Activated naive CD8-positive, alpha-beta T cell treated with anti-CD3 and anti-CD28 coated beads, Interleukin-2, amount 10 ng/mL, durations not matched to agents 7 days and 5 days (primary cell): ENCODE measurements at regions not wholly inside any gene's neighbourhood (a gene's known extent, or its start where the extent isn't known, plus 50 kb on each side); places are given as distances from the start of the nearest gene placed in this dataset.
"Not testable (repeated sequence)": the region's sequence is repeated elsewhere in the genome, so short reads cannot be mapped to it uniquely, and the experiment has no call there.

Source experiments
- ATAC-seq: fragments of 150-1000 bp; cut with Tn5 transposase; one replicate; pipeline ENCODE4 v1.10.0; 2021; ENCODE audit warnings: low read depth, moderate library complexity
- POLR2A ChIA-PET: fragments of 350-600 bp; sonication (Branson Sonifier 250); formaldehyde crosslinking; loops from one replicate; lab custom pipeline; 2021; ENCODE audit warnings: antibody characterized with exemption; lab: Charles Lee
- DNase-seq: peaks from one replicate; pipeline ENCODE4 v3.0.0; 2021
- H3K27ac Mint-ChIP-seq: one replicate; pipeline ENCODE4 v1.8.0; 2022; ENCODE audit warnings: mild to moderate bottlenecking, mixed read lengths
- H3K27me3 Mint-ChIP-seq: one replicate; pipeline ENCODE4 v1.8.0; 2022; ENCODE audit warnings: mild to moderate bottlenecking, moderate library complexity, mixed read lengths
- H3K36me3 Mint-ChIP-seq: one replicate; pipeline ENCODE4 v1.8.0; 2021; ENCODE audit warnings: mild to moderate bottlenecking, mixed read lengths
- H3K4me1 Mint-ChIP-seq: one replicate; pipeline ENCODE4 v1.8.0; 2021; ENCODE audit warnings: mixed read lengths
- H3K4me3 Mint-ChIP-seq: one replicate; pipeline ENCODE4 v1.8.0; 2022; ENCODE audit warnings: mild to moderate bottlenecking, moderate library complexity, mixed read lengths
- H3K9me3 Mint-ChIP-seq: one replicate; pipeline ENCODE4 v1.8.0; 2021; ENCODE audit warnings: mixed read lengths

GRCh38 chr7:51619880-51620279, 303.3 kb upstream of the COBL start:
- ATAC-seq (no peak), DNase-seq (no peak)
- peaks cover 2% of the 10 kb centered on the region for H3K27me3 Mint-ChIP-seq
- H3K4me1 Mint-ChIP-seq, result no peaks in the 10 kb centered on the region
- peaks cover 3% of the 10 kb centered on the region for H3K9me3 Mint-ChIP-seq
- POLR2A ChIA-PET, result no interaction called here
- no peak overlapping the region for H3K27ac Mint-ChIP-seq
- no peak overlapping the region for H3K4me3 Mint-ChIP-seq
- H3K36me3 Mint-ChIP-seq, result no peaks in the 10 kb centered on the region

- Mint-ChIP-seq H3K9me3 (no peaks in the 10 kb centered on the region), H3K27me3 (peaks cover 2% of the 10 kb centered on the region), H3K4me1 (no peaks in the 10 kb centered on the region), H3K4me3 (no peak overlapping the region), H3K27ac (no peak overlapping the region), H3K36me3 (no peaks in the 10 kb centered on the region)
- ATAC-seq, result no peak
- DNase-seq, result no peak
- POLR2A ChIA-PET, result no interaction called here
Measured at GRCh38 chr7:51617686-51618085, 301.1 kb upstream of the COBL start.

GRCh38 chr7:51613911-51614357, 297.3 kb upstream of the COBL start:
- Mint-ChIP-seq H3K36me3 (no peaks in the 10 kb centered on the region), H3K27me3 (no peaks in the 10 kb centered on the region), H3K27ac (no peak overlapping the region), H3K4me1 (no peaks in the 10 kb centered on the region), H3K4me3 (no peak overlapping the region), H3K9me3 (peaks cover 1% of the 10 kb centered on the region)
- no peak for DNase-seq
- no peak for ATAC-seq
- POLR2A ChIA-PET, result no interaction called here

- no peaks in the 10 kb centered on the region for H3K36me3 Mint-ChIP-seq
- ATAC-seq (no peak), DNase-seq (no peak)
- H3K27me3 Mint-ChIP-seq, result no peaks in the 10 kb centered on the region
- H3K9me3 Mint-ChIP-seq, result peaks cover 5% of the 10 kb centered on the region
- H3K4me1 Mint-ChIP-seq, result no peaks in the 10 kb centered on the region
- no peak overlapping the region for H3K4me3 Mint-ChIP-seq
- H3K27ac Mint-ChIP-seq, result no peak overlapping the region
- POLR2A ChIA-PET, result no interaction called here
Measured at GRCh38 chr7:51611937-51612336, 295.3 kb upstream of the COBL start.

GRCh38 chr7:51607447-51607846, 290.8 kb upstream of the COBL start:
- H3K4me1 Mint-ChIP-seq, result no peaks in the 10 kb centered on the region
- no peaks in the 10 kb centered on the region for H3K36me3 Mint-ChIP-seq
- POLR2A ChIA-PET, result no interaction called here
- peaks cover 5% of the 10 kb centered on the region for H3K9me3 Mint-ChIP-seq
- ATAC-seq (no peak), DNase-seq (no peak)
- H3K27ac Mint-ChIP-seq, result no peak overlapping the region
- H3K27me3 Mint-ChIP-seq, result no peaks in the 10 kb centered on the region
- H3K4me3 Mint-ChIP-seq, result no peak overlapping the region

- H3K9me3 Mint-ChIP-seq, result peaks cover 5% of the 10 kb centered on the region
- POLR2A ChIA-PET, result no interaction called here
Measured at GRCh38 chr7:51606601-51607154, 290.1 kb upstream of the COBL start.

GRCh38 chr7:51602376-51602775, 285.8 kb upstream of the COBL start:
- POLR2A ChIA-PET, result no interaction called here
- no peaks in the 10 kb centered on the region for H3K36me3 Mint-ChIP-seq
- no peaks in the 10 kb centered on the region for H3K27me3 Mint-ChIP-seq
- DNase-seq (no peak), ATAC-seq (no peak)
- H3K9me3 Mint-ChIP-seq, result peaks cover 5% of the 10 kb centered on the region
- H3K27ac Mint-ChIP-seq, result no peak overlapping the region
- no peak overlapping the region for H3K4me3 Mint-ChIP-seq
- no peaks in the 10 kb centered on the region for H3K4me1 Mint-ChIP-seq

More at GRCh38 chr7:51606601-51607154, 290.1 kb upstream of the COBL start:
- no peaks in the 10 kb centered on the region for H3K27me3 Mint-ChIP-seq
- H3K27ac Mint-ChIP-seq, result no peak overlapping the region
- ATAC-seq, result no peak
- H3K4me3 Mint-ChIP-seq, result no peak overlapping the region
- no peaks in the 10 kb centered on the region for H3K36me3 Mint-ChIP-seq
- no peak for DNase-seq
- no peaks in the 10 kb centered on the region for H3K4me1 Mint-ChIP-seq

- peaks cover 3% of the 10 kb centered on the region for H3K9me3 Mint-ChIP-seq
Measured at GRCh38 chr7:51601461-51601860, 284.9 kb upstream of the COBL start.

GRCh38 chr7:51599935-51600334, 283.3 kb upstream of the COBL start:
- H3K27ac Mint-ChIP-seq, H3K9me3 Mint-ChIP-seq, H3K36me3 Mint-ChIP-seq, ATAC-seq, POLR2A ChIA-PET, H3K27me3 Mint-ChIP-seq, H3K4me1 Mint-ChIP-seq, DNase-seq, H3K4me3 Mint-ChIP-seq: not testable (repeated sequence)

More at GRCh38 chr7:51601461-51601860, 284.9 kb upstream of the COBL start:
- no peaks in the 10 kb centered on the region for H3K36me3 Mint-ChIP-seq
- H3K27me3 Mint-ChIP-seq, result no peaks in the 10 kb centered on the region
- POLR2A ChIA-PET, result no interaction called here
- ATAC-seq (no peak), DNase-seq (no peak)
- H3K4me1 Mint-ChIP-seq, result no peaks in the 10 kb centered on the region
- no peak overlapping the region for H3K4me3 Mint-ChIP-seq
- H3K27ac Mint-ChIP-seq, result no peak overlapping the region

GRCh38 chr7:51593628-51594027, 277.0 kb upstream of the COBL start:
- H3K9me3 Mint-ChIP-seq, result peaks cover 3% of the 10 kb centered on the region
- H3K27ac Mint-ChIP-seq, result no peak overlapping the region
- DNase-seq (no peak), ATAC-seq (no peak)
- no peaks in the 10 kb centered on the region for H3K27me3 Mint-ChIP-seq
- POLR2A ChIA-PET, result no interaction called here
- H3K4me3 Mint-ChIP-seq, result no peak overlapping the region
- H3K36me3 Mint-ChIP-seq, result no peaks in the 10 kb centered on the region
- no peaks in the 10 kb centered on the region for H3K4me1 Mint-ChIP-seq

GRCh38 chr7:51592842-51593599, 276.4 kb upstream of the COBL start:
- no peak overlapping the region for H3K27ac Mint-ChIP-seq
- H3K27me3 Mint-ChIP-seq, result no peaks in the 10 kb centered on the region
- ATAC-seq (no peak), DNase-seq (no peak)
- no peak overlapping the region for H3K4me3 Mint-ChIP-seq
- POLR2A ChIA-PET, result no interaction called here
- H3K36me3 Mint-ChIP-seq, result no peaks in the 10 kb centered on the region
- peaks cover 3% of the 10 kb centered on the region for H3K9me3 Mint-ChIP-seq
- H3K4me1 Mint-ChIP-seq, result no peaks in the 10 kb centered on the region

- no peaks in the 10 kb centered on the region for H3K4me1 Mint-ChIP-seq
Measured at GRCh38 chr7:51591223-51591622, 274.6 kb upstream of the COBL start.

GRCh38 chr7:51590746-51591145, 274.1 kb upstream of the COBL start:
- DNase-seq, result no peak
- no peak for ATAC-seq
- POLR2A ChIA-PET, result no interaction called here
- Mint-ChIP-seq H3K27me3 (peaks cover 2% of the 10 kb centered on the region), H3K27ac (no peak overlapping the region), H3K4me1 (no peaks in the 10 kb centered on the region), H3K4me3 (no peak overlapping the region), H3K36me3 (no peaks in the 10 kb centered on the region), H3K9me3 (peaks cover 3% of the 10 kb centered on the region)

More at GRCh38 chr7:51591223-51591622, 274.6 kb upstream of the COBL start:
- POLR2A ChIA-PET, result no interaction called here
- ATAC-seq (no peak), DNase-seq (no peak)
- peaks cover 3% of the 10 kb centered on the region for H3K9me3 Mint-ChIP-seq
- H3K36me3 Mint-ChIP-seq, result no peaks in the 10 kb centered on the region
- peaks cover 2% of the 10 kb centered on the region for H3K27me3 Mint-ChIP-seq
- no peak overlapping the region for H3K27ac Mint-ChIP-seq
- no peak overlapping the region for H3K4me3 Mint-ChIP-seq

GRCh38 chr7:51589111-51589510, 272.5 kb upstream of the COBL start:
- Mint-ChIP-seq H3K9me3 (peaks cover 3% of the 10 kb centered on the region), H3K27ac (no peak overlapping the region), H3K4me1 (no peaks in the 10 kb centered on the region), H3K36me3 (no peaks in the 10 kb centered on the region), H3K27me3 (peaks cover 2% of the 10 kb centered on the region), H3K4me3 (no peak overlapping the region)
- POLR2A ChIA-PET, result no interaction called here
- ATAC-seq (no peak), DNase-seq (no peak)
